LoVo (cell line): ENCODE measurements at regions not wholly inside any gene's neighbourhood (a gene's known extent, or its start where the extent isn't known, plus 50 kb on each side); places are given as distances from the start of the nearest gene placed in this dataset.
A peak's percentile ranks its signal among the peaks of the same experiment; 100 is the strongest.
"Not testable (repeated sequence)": the region's sequence is repeated elsewhere in the genome, so short reads cannot be mapped to it uniquely, and the experiment has no call there.

Experiments used
- DNase-seq: peaks from one replicate; pipeline ENCODE4 v3.0.0-alpha.2; 2016; ENCODE audit warnings: low spot score

GRCh38 chr6:135655055-135655454, 157.5 kb upstream of the AHI1 start:
- DNase-seq, result no peak

GRCh38 chr6:135657207-135657606, 159.7 kb upstream of the AHI1 start:
- DNase-seq, result no peak

GRCh38 chr6:135658481-135658880, 160.9 kb upstream of the AHI1 start:
- DNase-seq, result no peak

GRCh38 chr6:135658916-135659315, 161.4 kb upstream of the AHI1 start:
- no peak for DNase-seq

- DNase-seq, result no peak
Measured at GRCh38 chr6:135664527-135664926, 167.0 kb upstream of the AHI1 start.

- DNase-seq, result no peak
Measured at GRCh38 chr6:135665935-135666334, 168.4 kb upstream of the AHI1 start.

- no peak for DNase-seq
Measured at GRCh38 chr6:135667691-135668455, 170.3 kb upstream of the AHI1 start.

GRCh38 chr6:135672256-135672655, 174.7 kb upstream of the AHI1 start:
- no peak for DNase-seq

GRCh38 chr6:135673501-135674309, 176.2 kb upstream of the AHI1 start:
- no peak for DNase-seq

- no peak for DNase-seq
Measured at GRCh38 chr6:135675026-135675425, 176.5 kb upstream of the PDE7B start.

- DNase-seq, result peak; percentile 26
Measured at GRCh38 chr6:135675862-135676261, 175.6 kb upstream of the PDE7B start.

- no peak for DNase-seq
Measured at GRCh38 chr6:135680964-135681913, 170.3 kb upstream of the PDE7B start.

GRCh38 chr6:135686784-135687301, 164.7 kb upstream of the PDE7B start:
- no peak for DNase-seq

- not testable (repeated sequence) for DNase-seq
Measured at GRCh38 chr6:135688476-135688875, 163.0 kb upstream of the PDE7B start.

GRCh38 chr6:135692426-135692825, 159.1 kb upstream of the PDE7B start:
- no peak for DNase-seq

- DNase-seq, result no peak
Measured at GRCh38 chr6:135693811-135694370, 157.6 kb upstream of the PDE7B start.

- no peak for DNase-seq
Measured at GRCh38 chr6:135699705-135700104, 151.8 kb upstream of the PDE7B start.

- DNase-seq, result no peak
Measured at GRCh38 chr6:135701426-135701825, 150.1 kb upstream of the PDE7B start.

- DNase-seq, result no peak
Measured at GRCh38 chr6:135703007-135703406, 148.5 kb upstream of the PDE7B start.

GRCh38 chr6:135703621-135704020, 147.9 kb upstream of the PDE7B start:
- no peak for DNase-seq

GRCh38 chr6:135707426-135707825, 144.1 kb upstream of the PDE7B start:
- no peak for DNase-seq

GRCh38 chr6:135710042-135710441, 141.5 kb upstream of the PDE7B start:
- DNase-seq, result no peak
